Activated effector memory CD4-positive, alpha-beta T cell treated with anti-CD3 and anti-CD28 coated beads, Interleukin-2, amount 50 U/mL, for 16 hours (primary cell): ENCODE measurements at regions not wholly inside any gene's neighbourhood (a gene's known extent, or its start where the extent isn't known, plus 50 kb on each side); places are given as distances from the start of the nearest gene placed in this dataset.

Experiments used
- DNase-seq: peaks from one replicate; pipeline ENCODE4 v3.0.0-alpha.2; 2020

- peak; percentile 61 for DNase-seq
Observed at GRCh38 chr2:8484502-8485283, 197.2 kb upstream of the ID2 start.

GRCh38 chr2:8485736-8486135 is 196.1 kb upstream of the ID2 start:
- DNase-seq: no peak

- DNase-seq: peak; percentile 28
Observed at GRCh38 chr2:8486141-8486540, 195.7 kb upstream of the ID2 start.

GRCh38 chr2:8487461-8487932 is 194.4 kb upstream of the ID2 start:
- peak; percentile 71 for DNase-seq

GRCh38 chr2:8488001-8488738 is 193.7 kb upstream of the ID2 start:
- peak; percentile 89 for DNase-seq

- no peak for DNase-seq
Observed at GRCh38 chr2:8489221-8489620, 192.6 kb upstream of the ID2 start.

- DNase-seq: peak; percentile 45
Observed at GRCh38 chr2:8489751-8490150, 192.1 kb upstream of the ID2 start.

GRCh38 chr2:8490166-8490721 is 191.6 kb upstream of the ID2 start:
- peak; percentile 58 for DNase-seq

GRCh38 chr2:8491296-8492027 is 190.4 kb upstream of the ID2 start:
- peak; percentile 17 for DNase-seq

GRCh38 chr2:8494151-8494550 is 187.7 kb upstream of the ID2 start:
- no peak for DNase-seq

GRCh38 chr2:8494589-8494988 is 187.3 kb upstream of the ID2 start:
- DNase-seq: no peak

GRCh38 chr2:8495189-8495989 is 186.5 kb upstream of the ID2 start:
- DNase-seq: no peak

GRCh38 chr2:8496079-8496478 is 185.8 kb upstream of the ID2 start:
- DNase-seq: no peak

GRCh38 chr2:8496617-8497016 is 185.2 kb upstream of the ID2 start:
- no peak for DNase-seq

GRCh38 chr2:8498994-8499393 is 182.9 kb upstream of the ID2 start:
- DNase-seq: no peak

- DNase-seq: no peak
Observed at GRCh38 chr2:8500124-8501054, 181.5 kb upstream of the ID2 start.

- no peak for DNase-seq
Observed at GRCh38 chr2:8501061-8501720, 180.7 kb upstream of the ID2 start.

GRCh38 chr2:8502316-8502715 is 179.5 kb upstream of the ID2 start:
- no peak for DNase-seq

- DNase-seq: no peak
Observed at GRCh38 chr2:8505311-8505920, 176.4 kb upstream of the ID2 start.

GRCh38 chr2:8506746-8507145 is 175.1 kb upstream of the ID2 start:
- no peak for DNase-seq
